DMS114 treated with DMSO at 0.1 percent for 48 hours (cell line): ENCODE measurements at regions not wholly inside any gene's neighbourhood (a gene's known extent, or its start where the extent isn't known, plus 50 kb on each side); places are given as distances from the start of the nearest gene placed in this dataset.
"Not testable (repeated sequence)": the region's sequence is repeated elsewhere in the genome, so short reads cannot be mapped to it uniquely, and the experiment has no call there.

ENCODE experiments used
- DNase-seq: peaks from one replicate; lab custom pipeline; 2025; ENCODE audit not compliant: unreplicated experiment; lab: John Stamatoyannopoulos, UW

GRCh38 chr5:91599863-91600262, 216.7 kb upstream of the ARRDC3 start:
- DNase-seq = no peak

- DNase-seq = no peak
Measured at GRCh38 chr5:91598216-91598615, 215.1 kb upstream of the ARRDC3 start.

- DNase-seq = no peak
Measured at GRCh38 chr5:91595424-91595823, 212.3 kb upstream of the ARRDC3 start.

GRCh38 chr5:91591076-91591475, 208.0 kb upstream of the ARRDC3 start:
- DNase-seq = peak; percentile 15

- no peak for DNase-seq
Measured at GRCh38 chr5:91586232-91586631, 203.1 kb upstream of the ARRDC3 start.

- DNase-seq = no peak
Measured at GRCh38 chr5:91584352-91584751, 201.2 kb upstream of the ARRDC3 start.

- not testable (repeated sequence) for DNase-seq
Measured at GRCh38 chr5:91566012-91566411, 182.9 kb upstream of the ARRDC3 start.

- no peak for DNase-seq
Measured at GRCh38 chr5:91562922-91563321, 179.8 kb upstream of the ARRDC3 start.

GRCh38 chr5:91541696-91542095, 158.6 kb upstream of the ARRDC3 start:
- DNase-seq = no peak

GRCh38 chr5:91538179-91538578, 155.1 kb upstream of the ARRDC3 start:
- no peak for DNase-seq

GRCh38 chr5:91535499-91535898, 152.4 kb upstream of the ARRDC3 start:
- DNase-seq = no peak

- DNase-seq = no peak
Measured at GRCh38 chr5:91534332-91534731, 151.2 kb upstream of the ARRDC3 start.

- no peak for DNase-seq
Measured at GRCh38 chr5:91532779-91533178, 149.7 kb upstream of the ARRDC3 start.

GRCh38 chr5:91532281-91532680, 149.2 kb upstream of the ARRDC3 start:
- DNase-seq = no peak

- DNase-seq = no peak
Measured at GRCh38 chr5:91528831-91529230, 145.7 kb upstream of the ARRDC3 start.

- no peak for DNase-seq
Measured at GRCh38 chr5:91521785-91522184, 138.7 kb upstream of the ARRDC3 start.

- DNase-seq = no peak
Measured at GRCh38 chr5:91521334-91521733, 138.2 kb upstream of the ARRDC3 start.

- DNase-seq = no peak
Measured at GRCh38 chr5:91514400-91514799, 131.3 kb upstream of the ARRDC3 start.

- no peak for DNase-seq
Measured at GRCh38 chr5:91503321-91503720, 120.2 kb upstream of the ARRDC3 start.

GRCh38 chr5:91500758-91501157, 117.6 kb upstream of the ARRDC3 start:
- DNase-seq = no peak

- peak; percentile 72 for DNase-seq
Measured at GRCh38 chr5:91499943-91500531, 116.9 kb upstream of the ARRDC3 start.

GRCh38 chr5:91495699-91496098, 112.6 kb upstream of the ARRDC3 start:
- DNase-seq = no peak

- DNase-seq = no peak
Measured at GRCh38 chr5:91494447-91494996, 111.4 kb upstream of the ARRDC3 start.
